ENCODE measurements at regions not wholly inside any gene's neighbourhood (a gene's known extent, or its start where the extent isn't known, plus 50 kb on each side); places are given as distances from the start of the nearest gene placed in this dataset.

DNA sequence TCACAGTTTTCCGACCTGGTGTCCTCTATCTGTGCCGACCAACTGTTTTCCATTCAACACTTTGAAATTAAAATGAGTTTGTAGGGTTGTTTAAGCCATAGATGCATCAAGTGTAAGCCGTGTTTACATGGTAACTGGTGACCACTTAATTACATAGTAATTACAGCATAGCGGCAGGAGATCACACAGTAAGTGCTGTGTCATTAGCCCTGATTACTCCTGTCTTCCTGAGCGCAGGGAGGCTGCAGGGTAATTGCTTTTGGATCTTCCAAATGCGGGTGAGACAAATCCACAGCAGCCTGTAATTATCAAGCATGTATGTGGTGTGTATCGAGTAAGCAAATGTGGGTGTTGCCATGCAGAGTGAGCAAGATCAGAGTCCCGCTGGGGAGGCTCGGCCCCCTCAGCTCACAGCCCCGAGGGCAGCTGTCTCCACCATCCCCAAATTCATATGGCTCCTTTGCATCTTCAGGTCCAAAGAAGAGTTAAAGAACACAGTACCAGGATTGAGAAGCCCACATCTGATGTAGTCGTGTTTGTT, 71.5 kb upstream of the HDAC4 start:
- no peak for DNase-seq

DNA sequence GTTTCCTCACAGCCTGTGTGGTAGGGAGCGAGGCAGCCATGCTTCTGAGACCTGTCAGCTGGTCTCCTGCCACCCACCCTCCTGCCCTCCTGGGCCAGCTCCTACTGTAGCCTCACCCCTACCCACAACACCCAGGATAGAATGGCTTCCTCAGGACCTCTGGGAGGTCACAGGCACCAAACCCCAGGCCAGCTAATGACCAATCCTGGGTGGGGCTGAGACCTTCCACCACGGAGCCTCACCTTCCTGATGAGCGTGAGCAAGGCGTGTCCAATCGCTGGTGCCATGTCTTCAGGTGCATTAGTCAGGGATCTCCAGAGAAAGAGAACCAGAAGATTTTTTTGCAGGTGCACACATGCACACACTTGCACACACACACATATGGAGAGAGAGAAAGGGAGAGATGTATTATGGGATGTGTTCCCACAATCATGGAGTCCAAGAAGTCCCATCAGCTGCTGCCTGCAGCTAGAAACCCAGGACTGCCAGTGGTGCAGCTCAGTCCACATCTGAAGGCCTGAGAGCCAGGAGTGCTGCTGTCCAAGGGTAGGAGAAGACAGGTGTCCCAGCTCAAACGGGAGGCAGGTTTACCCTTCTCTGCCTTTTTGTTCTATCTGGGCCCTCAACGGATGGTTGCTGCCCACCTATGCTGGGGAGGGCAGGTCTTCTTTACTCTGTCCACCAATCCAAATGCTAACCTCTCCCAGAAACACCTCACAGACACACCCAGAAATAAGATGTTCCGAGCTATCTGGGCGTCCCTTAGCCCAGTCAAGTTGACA, 70.4 kb upstream of the HDAC4 start:
- no peak for DNase-seq

- DNase-seq = no peak
Observed at GRCh38 chr2:239470151-239470900, 69.5 kb upstream of the HDAC4 start.

DNA sequence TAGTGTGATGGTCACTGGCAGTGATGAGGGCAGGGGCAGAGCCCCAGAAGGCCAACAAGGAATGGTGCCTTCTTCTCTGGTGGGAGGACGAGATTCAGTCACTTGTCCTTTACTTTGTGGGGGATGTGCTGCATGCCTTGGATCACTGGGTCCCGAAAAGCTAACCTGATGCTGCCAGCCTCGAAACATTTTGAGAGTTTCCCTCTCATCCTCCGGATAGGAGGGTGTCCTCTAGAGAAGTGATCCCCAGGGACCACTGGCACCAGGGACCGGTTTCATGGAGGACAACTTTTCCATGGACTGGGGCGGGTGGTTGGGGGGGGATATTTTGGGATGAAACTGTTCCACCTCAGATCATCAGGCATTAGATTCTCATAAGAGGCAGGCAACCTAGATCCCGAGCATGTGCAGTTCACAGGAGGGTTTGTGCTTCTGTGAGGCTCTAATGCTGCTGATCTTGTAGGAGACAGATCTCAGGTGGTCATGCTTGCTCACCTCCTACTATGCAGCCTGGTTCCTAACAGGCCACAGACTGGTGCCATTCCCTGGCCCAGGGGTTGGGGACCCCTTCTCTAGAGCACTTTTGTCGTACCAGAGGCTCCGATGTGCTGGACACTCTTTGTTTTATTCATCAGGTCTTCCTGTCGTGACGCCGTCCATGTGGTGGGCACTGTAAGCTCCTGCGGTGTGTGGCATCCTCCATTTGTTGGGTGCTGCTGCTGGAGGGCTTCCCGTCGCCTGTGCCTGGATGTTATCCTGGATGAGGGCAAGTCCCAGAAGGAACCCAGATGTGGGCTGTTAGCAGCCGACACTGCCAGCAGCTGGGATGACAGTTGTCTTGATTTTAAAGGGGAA, 68.5 kb upstream of the HDAC4 start:
- no peak for DNase-seq

DNA sequence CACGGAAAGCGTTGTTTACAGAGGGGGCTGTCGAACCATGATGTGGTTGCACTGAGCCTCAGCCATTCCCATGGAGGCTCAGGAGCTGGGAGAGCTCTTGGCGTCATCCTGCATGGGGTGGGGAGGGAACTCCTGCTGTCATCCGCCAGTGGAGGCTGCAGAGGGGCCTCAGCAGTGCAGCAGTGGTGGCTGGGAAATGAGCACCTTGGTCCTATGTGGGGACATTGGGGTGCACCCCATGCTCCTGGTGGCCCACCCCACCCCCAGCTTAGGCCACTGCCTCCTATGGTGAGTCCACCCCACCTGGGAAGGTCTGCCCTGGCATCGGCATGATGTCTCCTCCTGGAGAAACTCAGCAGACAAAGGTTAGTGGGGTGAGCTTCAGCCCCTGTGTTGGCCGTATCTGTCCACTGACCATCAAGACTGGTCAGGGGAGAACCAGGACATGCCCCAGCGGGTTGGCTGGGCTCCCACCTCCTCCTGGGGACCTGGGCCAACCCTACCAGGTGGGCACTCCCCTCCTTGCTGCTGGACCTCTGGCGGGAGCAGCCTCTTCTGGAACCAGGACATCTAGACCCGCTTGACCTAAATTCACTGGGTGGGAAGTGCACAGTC, 67.8 kb upstream of the HDAC4 start:
- peak; percentile 9 for DNase-seq

DNA sequence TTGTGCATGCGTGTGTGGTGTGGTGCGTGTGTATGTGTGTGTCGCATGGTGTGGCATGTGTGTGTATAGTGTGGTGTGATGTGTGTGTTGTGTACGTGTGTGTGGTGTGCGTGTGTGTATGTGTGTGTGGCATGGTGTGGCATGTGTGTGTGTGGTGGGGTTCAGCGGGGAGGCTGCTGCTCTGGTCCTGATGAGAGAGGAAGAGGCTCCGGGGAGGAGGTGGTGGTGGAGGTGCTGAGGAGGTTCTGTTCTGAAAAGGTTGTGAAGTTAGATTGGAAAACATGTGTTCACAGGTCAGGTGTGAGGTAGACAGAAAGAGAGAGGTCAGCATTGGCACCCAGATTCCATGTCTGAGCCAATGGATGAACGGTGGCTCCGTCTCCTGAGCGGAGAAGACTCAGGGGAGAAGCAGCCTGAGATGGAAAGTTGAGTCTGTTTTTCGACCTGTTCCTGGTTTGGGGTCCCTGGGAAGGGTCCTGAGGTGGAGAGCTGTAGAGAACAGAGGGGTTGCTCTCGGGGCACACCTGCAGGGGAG, 67.2 kb upstream of the HDAC4 start:
- peak; percentile 3 for DNase-seq

GRCh38 chr2:239467281-239467955, 66.6 kb upstream of the HDAC4 start:
- peak; percentile 0 for DNase-seq

DNA sequence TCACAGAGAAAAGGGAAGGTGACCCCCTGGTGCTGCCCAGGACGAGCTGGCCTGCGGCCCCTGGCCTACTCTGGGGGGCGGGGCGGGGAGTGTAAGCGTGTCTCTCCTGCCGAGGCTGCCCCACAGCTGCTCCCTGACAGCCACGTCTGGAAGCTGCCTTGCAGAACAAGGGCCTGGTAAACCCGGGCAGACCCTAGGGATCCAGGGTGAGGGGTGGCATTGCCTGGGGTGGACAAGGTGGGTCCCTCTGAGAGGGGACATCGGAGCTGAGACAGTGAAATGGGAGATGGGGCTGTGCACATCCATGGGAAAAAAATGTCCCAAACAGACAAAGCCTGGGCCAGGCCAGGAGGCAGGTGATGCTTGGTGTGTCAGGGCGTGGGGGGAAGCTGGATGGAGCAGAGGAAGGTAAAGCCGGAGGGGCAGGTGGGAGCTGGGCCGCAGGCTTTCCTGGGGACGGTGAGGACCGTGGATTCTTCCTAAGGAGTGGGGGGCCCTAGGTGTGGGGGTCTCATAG, 66.0 kb upstream of the HDAC4 start:
- DNase-seq = peak; percentile 9

- DNase-seq = no peak
Observed at GRCh38 chr2:239466061-239466754, 65.4 kb upstream of the HDAC4 start.

GRCh38 chr2:239465017-239466001, 64.5 kb upstream of the HDAC4 start:
- peak; percentile 14 for DNase-seq

DNA sequence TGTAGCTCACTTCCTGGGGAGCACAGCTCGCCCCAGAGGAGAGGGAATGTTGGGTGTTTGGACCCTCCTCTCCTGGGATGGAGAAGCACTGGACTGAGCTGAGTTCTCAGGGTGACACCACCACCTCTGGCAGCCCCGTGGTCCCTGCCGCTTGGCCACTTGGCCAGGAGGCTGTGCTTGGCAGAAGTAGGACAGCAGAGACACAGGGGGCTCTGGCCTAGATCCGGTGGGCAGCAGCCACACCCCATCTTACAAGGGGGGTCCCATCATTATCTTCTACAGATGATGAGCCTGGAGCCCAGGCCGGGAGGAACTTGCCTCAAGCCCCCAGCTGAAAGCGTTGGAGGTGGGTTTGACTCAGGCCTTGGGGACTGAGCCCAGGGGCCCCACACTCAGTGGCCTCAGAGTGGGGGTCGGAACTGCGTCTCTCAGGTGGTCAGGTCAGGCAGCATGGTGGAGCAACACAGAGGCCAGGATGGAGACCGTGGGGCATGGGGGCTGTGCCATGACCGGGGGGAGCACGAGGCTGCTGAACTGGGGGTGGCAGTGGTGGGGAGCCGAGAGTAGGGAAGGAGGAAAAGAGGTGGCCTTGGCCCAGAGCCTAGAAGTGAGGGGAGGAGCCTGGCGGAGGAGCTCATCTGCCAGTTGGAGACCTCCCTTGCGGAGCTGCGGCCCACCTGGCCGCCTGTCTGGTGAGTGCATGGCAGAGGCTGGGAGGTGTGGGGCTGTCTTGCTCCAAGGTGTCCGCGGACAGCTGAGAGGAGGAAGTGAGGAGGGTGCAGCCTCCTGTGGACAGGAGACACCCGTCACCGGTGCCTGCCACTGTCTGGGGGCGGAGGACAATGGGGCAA, 63.6 kb upstream of the HDAC4 start:
- peak; percentile 9 for DNase-seq

- peak; percentile 11 for DNase-seq
Observed at GRCh38 chr2:239463541-239464165, 62.8 kb upstream of the HDAC4 start.

DNA sequence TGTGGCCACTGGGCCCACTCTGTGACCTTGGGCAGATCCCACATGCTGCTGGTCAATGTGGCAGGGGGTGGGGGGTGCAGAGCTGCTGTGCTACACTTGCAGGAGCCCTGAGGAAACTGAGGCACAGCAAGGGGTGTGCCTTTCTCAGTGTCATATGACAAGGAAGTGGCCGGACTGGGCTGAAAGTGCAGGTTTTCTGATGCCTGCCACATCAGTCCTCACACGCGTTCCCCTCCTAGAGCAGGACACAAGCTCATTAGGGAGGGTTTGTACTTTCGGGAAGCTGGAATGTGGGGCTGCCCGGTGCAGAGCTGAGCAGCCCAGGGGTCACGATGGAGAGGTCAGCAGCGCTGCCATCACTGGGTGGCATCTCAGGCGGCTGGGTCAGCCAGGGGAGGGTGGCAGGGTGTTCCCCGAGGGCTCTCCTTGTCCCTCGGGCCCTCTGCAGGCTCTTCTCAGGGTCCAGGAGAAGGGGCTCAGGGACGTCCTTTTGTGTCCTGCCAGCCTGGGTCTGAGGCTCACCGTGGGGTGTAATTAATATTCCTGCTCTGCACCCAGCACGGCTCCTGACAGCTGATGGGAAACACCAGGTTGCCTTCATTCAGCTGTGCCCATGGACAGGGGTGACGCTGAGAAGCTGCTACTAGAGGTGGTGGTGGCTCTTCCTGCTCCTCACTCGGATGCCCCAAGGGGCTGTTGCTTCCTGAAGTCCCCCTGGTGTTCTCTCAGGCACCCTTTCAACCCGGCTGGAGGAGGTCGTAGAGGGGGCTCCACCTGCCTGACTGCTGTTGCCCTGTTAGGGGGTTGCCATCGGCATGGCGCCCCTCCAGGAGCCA, 62.1 kb upstream of the HDAC4 start:
- DNase-seq = peak; percentile 8

GRCh38 chr2:239462191-239462515, 61.3 kb upstream of the HDAC4 start:
- no peak for DNase-seq

- DNase-seq = peak; percentile 1
Observed at GRCh38 chr2:239461291-239462190, 60.7 kb upstream of the HDAC4 start.

DNA sequence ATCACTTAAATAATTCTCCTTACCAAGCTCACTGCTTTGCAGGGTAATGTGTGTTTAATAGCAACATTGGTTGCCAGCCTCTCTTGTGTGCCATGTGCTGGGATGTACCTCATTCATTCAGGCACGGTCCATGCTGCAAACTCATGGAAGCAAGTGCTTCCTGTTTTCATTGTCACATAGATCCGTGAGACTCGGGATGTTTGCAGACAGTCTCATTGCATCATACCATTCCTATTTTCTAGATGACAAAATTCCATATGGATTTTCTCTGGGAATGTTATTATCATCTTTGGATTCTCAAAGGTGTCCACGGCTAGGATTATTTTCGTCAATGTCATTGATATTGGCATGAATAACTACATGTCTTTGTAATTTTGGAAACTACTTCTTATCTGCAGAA, 60.0 kb upstream of the HDAC4 start:
- DNase-seq = no peak

Data from activated CD8-positive, alpha-beta memory T cell treated with anti-CD3 and anti-CD28 coated beads, Interleukin-2, amount 50 U/mL, for 4 hours (primary cell).